Peyer's patch (tissue), 4 donors: ENCODE measurements at regions not wholly inside any gene's neighbourhood (a gene's known extent, or its start where the extent isn't known, plus 50 kb on each side); places are given as distances from the start of the nearest gene placed in this dataset.

Source experiments
- POLR2A ChIP-seq, 2 donors: fragments of 450-650 bp; IDR thresholded peaks; one replicate each; pipeline ENCODE4 v1.5.1; 2017; ENCODE audit warnings: antibody characterized with exemption in 2 of 2, mild to moderate bottlenecking in 2 of 2, moderate library complexity in 2 of 2
- TF ChIP-seq, protein P1 (sequence below), 6 experiments: fragments of 450-650 bp in 4 of 6; fragments of 200-600 bp in 2 of 6; sonication (generic) in 1 of 6; IDR thresholded peaks; one replicate each; pipeline ENCODE4 v1.5.1; 2017 to 2019; ENCODE audit warnings: antibody characterized with exemption in 6 of 6, mild to moderate bottlenecking in 3 of 6, moderate library complexity in 1 of 6

- TF ChIP-seq, protein P1, sequence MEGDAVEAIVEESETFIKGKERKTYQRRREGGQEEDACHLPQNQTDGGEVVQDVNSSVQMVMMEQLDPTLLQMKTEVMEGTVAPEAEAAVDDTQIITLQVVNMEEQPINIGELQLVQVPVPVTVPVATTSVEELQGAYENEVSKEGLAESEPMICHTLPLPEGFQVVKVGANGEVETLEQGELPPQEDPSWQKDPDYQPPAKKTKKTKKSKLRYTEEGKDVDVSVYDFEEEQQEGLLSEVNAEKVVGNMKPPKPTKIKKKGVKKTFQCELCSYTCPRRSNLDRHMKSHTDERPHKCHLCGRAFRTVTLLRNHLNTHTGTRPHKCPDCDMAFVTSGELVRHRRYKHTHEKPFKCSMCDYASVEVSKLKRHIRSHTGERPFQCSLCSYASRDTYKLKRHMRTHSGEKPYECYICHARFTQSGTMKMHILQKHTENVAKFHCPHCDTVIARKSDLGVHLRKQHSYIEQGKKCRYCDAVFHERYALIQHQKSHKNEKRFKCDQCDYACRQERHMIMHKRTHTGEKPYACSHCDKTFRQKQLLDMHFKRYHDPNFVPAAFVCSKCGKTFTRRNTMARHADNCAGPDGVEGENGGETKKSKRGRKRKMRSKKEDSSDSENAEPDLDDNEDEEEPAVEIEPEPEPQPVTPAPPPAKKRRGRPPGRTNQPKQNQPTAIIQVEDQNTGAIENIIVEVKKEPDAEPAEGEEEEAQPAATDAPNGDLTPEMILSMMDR (IDR thresholded peaks at IDR 0.05) = no peak
- no peak for TF ChIP-seq POLR2A (IDR thresholded peaks at IDR 0.05)
These were observed 430.2 kb downstream of the DMAC1 start for GRCh38 chr9:7369384-7369821.
